ENCODE measurements at regions not wholly inside any gene's neighbourhood (a gene's known extent, or its start where the extent isn't known, plus 50 kb on each side); places are given as distances from the start of the nearest gene placed in this dataset.
"Not testable (repeated sequence)": the region's sequence is repeated elsewhere in the genome, so short reads cannot be mapped to it uniquely, and the experiment has no call there.

- TF ChIP-seq CTCF (IDR thresholded peaks at IDR 0.05): no peak
- TF ChIP-seq POLR2A (IDR thresholded peaks at IDR 0.05): no peak
- no peak for DNase-seq
- H3K4me1 ChIP-seq: no peaks in the 10 kb centered on the region
- no peaks in the 10 kb centered on the region for H3K9me3 ChIP-seq
- H3K4me3 ChIP-seq: no peak overlapping the region
- H3K27ac ChIP-seq: no peak overlapping the region
- no peaks in the 10 kb centered on the region for H3K27me3 ChIP-seq
- no peaks in the 10 kb centered on the region for H3K36me3 ChIP-seq
Measured at GRCh38 chr10:33600381-33600780, 265.9 kb upstream of the NRP1 start.

- H3K27ac ChIP-seq: no peak overlapping the region
Measured at GRCh38 chr10:33596422-33596821, 262.0 kb upstream of the NRP1 start.

GRCh38 chr10:33594475-33594874 is 260.0 kb upstream of the NRP1 start:
- Histone ChIP-seq H3K36me3 (no peaks in the 10 kb centered on the region), H3K27ac (no peak overlapping the region), H3K9me3 (no peaks in the 10 kb centered on the region), H3K4me1 (no peaks in the 10 kb centered on the region), H3K4me3 (no peak overlapping the region), H3K27me3 (no peaks in the 10 kb centered on the region)
- no peak for DNase-seq
- TF ChIP-seq POLR2A (IDR thresholded peaks at IDR 0.05) (no peak), CTCF (IDR thresholded peaks at IDR 0.05) (no peak)

More at GRCh38 chr10:33596422-33596821, 262.0 kb upstream of the NRP1 start:
- Histone ChIP-seq H3K4me1 (no peaks in the 10 kb centered on the region), H3K9me3 (no peaks in the 10 kb centered on the region), H3K27me3 (no peaks in the 10 kb centered on the region), H3K4me3 (no peak overlapping the region), H3K36me3 (no peaks in the 10 kb centered on the region)
- TF ChIP-seq CTCF (IDR thresholded peaks at IDR 0.05): no peak
- TF ChIP-seq POLR2A (IDR thresholded peaks at IDR 0.05): no peak
- DNase-seq: no peak

- Histone ChIP-seq H3K27me3 (no peaks in the 10 kb centered on the region), H3K36me3 (no peaks in the 10 kb centered on the region), H3K9me3 (no peaks in the 10 kb centered on the region), H3K27ac (no peak overlapping the region), H3K4me1 (no peaks in the 10 kb centered on the region), H3K4me3 (no peak overlapping the region)
- DNase-seq: no peak
- TF ChIP-seq POLR2A (IDR thresholded peaks at IDR 0.05) (no peak), CTCF (IDR thresholded peaks at IDR 0.05) (no peak)
Measured at GRCh38 chr10:33588974-33589600, 254.6 kb upstream of the NRP1 start.

GRCh38 chr10:33584596-33584995 is 250.1 kb upstream of the NRP1 start:
- H3K9me3 ChIP-seq, DNase-seq: not testable (repeated sequence)

GRCh38 chr10:33579996-33580395 is 245.5 kb upstream of the NRP1 start:
- Histone ChIP-seq H3K36me3 (no peaks in the 10 kb centered on the region), H3K4me1 (no peaks in the 10 kb centered on the region), H3K4me3 (no peak overlapping the region), H3K27ac (no peak overlapping the region), H3K27me3 (no peaks in the 10 kb centered on the region), H3K9me3 (no peaks in the 10 kb centered on the region)
- no peak for TF ChIP-seq CTCF (IDR thresholded peaks at IDR 0.05)
- no peak for TF ChIP-seq POLR2A (IDR thresholded peaks at IDR 0.05)
- no peak for DNase-seq

More at GRCh38 chr10:33584596-33584995, 250.1 kb upstream of the NRP1 start:
- not testable (repeated sequence) for H3K36me3 ChIP-seq, H3K27me3 ChIP-seq, H3K27ac ChIP-seq, H3K4me1 ChIP-seq, H3K4me3 ChIP-seq
